ENCODE measurements at regions not wholly inside any gene's neighbourhood (a gene's known extent, or its start where the extent isn't known, plus 50 kb on each side); places are given as distances from the start of the nearest gene placed in this dataset.

DNA sequence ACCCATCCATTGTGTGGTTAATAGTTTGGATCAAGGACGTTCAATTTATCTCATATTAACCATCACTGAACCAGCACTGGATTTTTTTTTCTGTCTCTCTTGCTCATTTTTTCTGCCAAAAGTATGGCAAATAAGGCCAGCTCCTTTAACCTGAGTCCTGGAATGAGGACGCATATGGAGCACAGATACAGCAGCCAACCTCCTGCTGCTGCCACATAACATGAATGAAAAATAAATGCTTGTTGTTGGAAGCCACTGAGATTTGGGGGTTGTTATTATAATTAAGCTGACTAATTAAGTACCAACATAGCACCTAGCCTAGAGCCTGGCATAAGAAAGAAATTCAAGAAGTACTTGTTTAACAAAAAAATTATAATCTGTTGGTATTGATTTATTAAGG is 335.3 kb upstream of the DUSP10 start:
- intact Hi-C loops (cut with DNase I; ENCODE audit: low total_unique reads), result no loop called here
- 64 to 90% (median 76%) methylated on average over 2 of the region's 2 CpGs for WGBS, 5 donors

GRCh38 chr1:222074317-222074716 is 332.4 kb upstream of the DUSP10 start:
- H3K27ac ChIP-seq, result no peak overlapping the region
- H3K4me3 ChIP-seq, result no peak overlapping the region
- H3K27me3 ChIP-seq, result no peaks in the 10 kb centered on the region
- H3K9me3 ChIP-seq, result no peaks in the 10 kb centered on the region
- 25 to 47% (median 35%) methylated on average over 1 of the region's 1 CpG for WGBS, 5 donors
- no peaks in the 10 kb centered on the region for H3K36me3 ChIP-seq
- H3K4me1 ChIP-seq, result peaks cover 0 to 22% (median 9%) of the 10 kb centered on the region in 4 donors
- intact Hi-C loops (cut with DNase I; ENCODE audit: low total_unique reads), result no loop called here
- no peak for DNase-seq
- TF ChIP-seq POLR2AphosphoS5 (IDR thresholded peaks at IDR 0.05), result no peak
- TF ChIP-seq, protein P1, sequence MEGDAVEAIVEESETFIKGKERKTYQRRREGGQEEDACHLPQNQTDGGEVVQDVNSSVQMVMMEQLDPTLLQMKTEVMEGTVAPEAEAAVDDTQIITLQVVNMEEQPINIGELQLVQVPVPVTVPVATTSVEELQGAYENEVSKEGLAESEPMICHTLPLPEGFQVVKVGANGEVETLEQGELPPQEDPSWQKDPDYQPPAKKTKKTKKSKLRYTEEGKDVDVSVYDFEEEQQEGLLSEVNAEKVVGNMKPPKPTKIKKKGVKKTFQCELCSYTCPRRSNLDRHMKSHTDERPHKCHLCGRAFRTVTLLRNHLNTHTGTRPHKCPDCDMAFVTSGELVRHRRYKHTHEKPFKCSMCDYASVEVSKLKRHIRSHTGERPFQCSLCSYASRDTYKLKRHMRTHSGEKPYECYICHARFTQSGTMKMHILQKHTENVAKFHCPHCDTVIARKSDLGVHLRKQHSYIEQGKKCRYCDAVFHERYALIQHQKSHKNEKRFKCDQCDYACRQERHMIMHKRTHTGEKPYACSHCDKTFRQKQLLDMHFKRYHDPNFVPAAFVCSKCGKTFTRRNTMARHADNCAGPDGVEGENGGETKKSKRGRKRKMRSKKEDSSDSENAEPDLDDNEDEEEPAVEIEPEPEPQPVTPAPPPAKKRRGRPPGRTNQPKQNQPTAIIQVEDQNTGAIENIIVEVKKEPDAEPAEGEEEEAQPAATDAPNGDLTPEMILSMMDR (IDR thresholded peaks at IDR 0.05), result no peak
- TF ChIP-seq EP300 (IDR thresholded peaks at IDR 0.05), result no peak
- TF ChIP-seq POLR2A (IDR thresholded peaks at IDR 0.05), result no peak

More for the DNA sequence above, 335.3 kb upstream of the DUSP10 start:
- peaks cover 0 to 13% (median 0%) of the 10 kb centered on the region in 4 donors for H3K4me1 ChIP-seq
- no peaks in the 10 kb centered on the region for H3K36me3 ChIP-seq
- DNase-seq, result no peak
- no peaks in the 10 kb centered on the region for H3K9me3 ChIP-seq
- no peaks in the 10 kb centered on the region for H3K27me3 ChIP-seq
- H3K27ac ChIP-seq, result no peak overlapping the region
- TF ChIP-seq POLR2AphosphoS5 (IDR thresholded peaks at IDR 0.05), result no peak
- TF ChIP-seq, protein P1 (IDR thresholded peaks at IDR 0.05), result no peak
- TF ChIP-seq POLR2A (IDR thresholded peaks at IDR 0.05), result no peak
- TF ChIP-seq EP300 (IDR thresholded peaks at IDR 0.05), result no peak
- H3K4me3 ChIP-seq, result no peak overlapping the region

DNA sequence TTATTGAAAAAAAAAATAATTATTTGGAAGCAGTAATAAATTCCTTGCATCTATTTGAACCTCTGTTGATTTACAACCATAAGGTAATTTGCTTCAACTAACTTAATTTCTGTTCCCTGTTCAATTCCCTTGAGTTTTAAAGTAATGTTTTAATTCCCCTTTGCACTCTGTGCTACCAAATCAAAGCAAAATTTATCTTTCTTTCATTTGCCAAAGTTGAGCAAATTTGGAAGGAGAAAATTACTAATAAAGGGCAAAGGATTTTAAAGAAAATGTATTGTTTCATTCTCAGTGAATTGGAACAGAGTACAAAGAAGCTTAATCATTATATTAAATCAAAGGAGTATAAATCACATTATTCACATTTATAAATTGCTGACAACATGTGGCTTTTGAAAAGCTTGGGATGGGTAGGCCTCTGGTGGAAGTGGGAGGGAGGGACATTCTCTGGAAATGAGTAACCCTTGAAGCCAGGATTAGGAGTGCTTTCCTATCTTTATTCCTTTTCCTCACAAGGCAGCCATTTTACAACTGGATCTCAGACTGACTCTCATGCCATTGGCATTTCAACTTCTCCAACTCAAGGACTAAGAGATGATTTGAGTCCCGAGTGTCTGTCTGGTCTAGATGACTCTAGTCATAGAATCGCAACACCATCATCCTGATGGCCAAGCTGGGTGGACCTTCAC is 331.6 kb upstream of the DUSP10 start:
- H3K27me3 ChIP-seq, result no peaks in the 10 kb centered on the region
- no peak overlapping the region for H3K4me3 ChIP-seq
- H3K27ac ChIP-seq, result no peak overlapping the region
- 74 to 92% (median 88%) methylated on average over 2 of the region's 2 CpGs for WGBS, 5 donors
- H3K36me3 ChIP-seq, result no peaks in the 10 kb centered on the region
- no peaks in the 10 kb centered on the region for H3K9me3 ChIP-seq
- intact Hi-C loops (cut with DNase I; ENCODE audit: low total_unique reads), result no loop called here
- no peak for DNase-seq
- peaks cover 0 to 18% (median 9%) of the 10 kb centered on the region in 4 donors for H3K4me1 ChIP-seq
- TF ChIP-seq, protein P1 (IDR thresholded peaks at IDR 0.05), result no peak
- TF ChIP-seq POLR2AphosphoS5 (IDR thresholded peaks at IDR 0.05) (no peak), EP300 (IDR thresholded peaks at IDR 0.05) (no peak), POLR2A (IDR thresholded peaks at IDR 0.05) (no peak)

DNA sequence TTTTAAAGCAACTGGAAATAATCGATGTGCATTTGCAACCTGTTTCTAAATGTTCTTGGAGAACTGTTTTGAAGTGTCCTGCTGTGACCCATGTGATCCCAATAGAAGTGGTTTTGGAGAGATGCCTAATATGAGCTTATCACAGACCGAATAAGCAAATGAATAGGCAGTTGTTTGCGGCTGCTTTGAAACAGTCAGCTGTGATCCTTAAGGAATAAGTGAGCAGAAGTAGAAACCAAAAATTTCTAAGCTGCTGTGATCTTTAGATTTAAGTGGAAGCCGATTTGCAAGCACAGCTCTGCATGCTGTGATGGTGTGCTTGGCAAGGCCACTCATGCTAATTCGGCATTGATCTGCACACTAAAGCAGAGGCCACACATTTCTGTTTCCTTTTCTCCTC is 329.5 kb upstream of the DUSP10 start:
- no peaks in the 10 kb centered on the region for H3K9me3 ChIP-seq
- DNase-seq, result no peak
- no peaks in the 10 kb centered on the region for H3K27me3 ChIP-seq
- no peaks in the 10 kb centered on the region for H3K36me3 ChIP-seq
- intact Hi-C loops (cut with DNase I; ENCODE audit: low total_unique reads), result no loop called here
- TF ChIP-seq POLR2A (IDR thresholded peaks at IDR 0.05), result no peak
- no peak for TF ChIP-seq EP300 (IDR thresholded peaks at IDR 0.05)
- TF ChIP-seq, protein P1 (IDR thresholded peaks at IDR 0.05), result no peak
- TF ChIP-seq POLR2AphosphoS5 (IDR thresholded peaks at IDR 0.05), result no peak
- H3K27ac ChIP-seq, result peak overlapping the region in 2 of 5 donors; percentile 27 to 31
- H3K4me3 ChIP-seq, result no peak overlapping the region
- WGBS, 5 donors, result 16 to 43% (median 33%) methylated on average over 5 of the region's 5 CpGs
- peaks cover 0 to 17% (median 9%) of the 10 kb centered on the region in 4 donors for H3K4me1 ChIP-seq

Data from stomach (tissue), 8 donors.